ENCODE measurements at regions not wholly inside any gene's neighbourhood (a gene's known extent, or its start where the extent isn't known, plus 50 kb on each side); places are given as distances from the start of the nearest gene placed in this dataset.

DNA sequence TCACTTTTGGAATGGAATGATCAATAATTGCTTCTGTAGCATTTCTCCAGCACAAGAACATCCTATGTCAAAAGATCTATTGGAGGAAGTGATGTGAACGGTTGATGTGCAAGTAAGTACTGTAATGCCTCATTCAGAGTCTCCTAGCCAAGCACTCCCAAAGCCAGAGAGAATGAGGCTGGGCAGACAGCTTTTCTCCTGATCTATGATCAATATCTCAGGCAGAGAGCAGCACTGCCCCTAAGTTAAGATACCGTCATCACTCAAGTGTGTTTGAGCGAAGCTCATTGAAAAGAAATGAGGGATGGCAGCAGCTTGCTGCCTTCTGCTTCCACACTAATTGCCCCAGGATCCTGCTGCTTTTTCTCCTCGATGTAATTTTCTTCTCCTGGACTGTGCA is 324.1 kb upstream of the GRAMD2B start:
- TF ChIP-seq EP300 (IDR thresholded peaks at IDR 0.05) (no peak), CTCF (IDR thresholded peaks at IDR 0.05) (no peak), POLR2A (IDR thresholded peaks at IDR 0.05) (no peak)

Data from tibial nerve (tissue), 4 donors.